ENCODE measurements at regions not wholly inside any gene's neighbourhood (a gene's known extent, or its start where the extent isn't known, plus 50 kb on each side); places are given as distances from the start of the nearest gene placed in this dataset.
"Not testable (repeated sequence)": the region's sequence is repeated elsewhere in the genome, so short reads cannot be mapped to it uniquely, and the experiment has no call there.

DNA sequence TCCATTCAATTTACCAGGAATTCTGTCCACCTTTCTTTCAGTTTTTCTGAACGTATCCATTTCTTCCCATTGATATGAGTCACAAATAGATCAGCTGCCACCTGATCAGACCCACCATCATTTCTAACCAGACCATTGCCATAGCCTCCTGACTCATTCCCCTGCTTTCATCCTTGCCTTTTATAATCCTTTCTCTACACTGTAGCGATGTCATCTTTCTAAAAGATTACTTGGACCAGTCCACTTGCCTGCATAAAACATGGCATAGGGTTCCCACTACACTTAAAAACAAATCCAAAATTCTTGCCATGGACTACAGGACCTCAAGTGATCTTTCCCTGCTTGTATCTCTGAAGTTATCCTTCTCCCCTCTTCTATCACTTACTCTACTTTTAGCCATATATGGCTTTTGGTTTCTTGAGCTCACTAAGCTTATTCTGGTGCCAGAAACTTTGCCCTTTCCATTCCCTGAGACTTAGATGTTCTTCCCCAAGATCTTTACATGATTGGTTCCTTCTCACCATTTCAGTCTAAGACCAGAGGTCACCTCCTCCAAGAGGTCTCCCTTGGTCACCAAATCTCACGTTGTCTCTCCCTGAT is 149.5 kb upstream of the KRR1 start:
- no peak for FAIRE-seq
- no peak for DNase-seq (ENCODE audit: extremely low spot score, insufficient read length, low read depth)

DNA sequence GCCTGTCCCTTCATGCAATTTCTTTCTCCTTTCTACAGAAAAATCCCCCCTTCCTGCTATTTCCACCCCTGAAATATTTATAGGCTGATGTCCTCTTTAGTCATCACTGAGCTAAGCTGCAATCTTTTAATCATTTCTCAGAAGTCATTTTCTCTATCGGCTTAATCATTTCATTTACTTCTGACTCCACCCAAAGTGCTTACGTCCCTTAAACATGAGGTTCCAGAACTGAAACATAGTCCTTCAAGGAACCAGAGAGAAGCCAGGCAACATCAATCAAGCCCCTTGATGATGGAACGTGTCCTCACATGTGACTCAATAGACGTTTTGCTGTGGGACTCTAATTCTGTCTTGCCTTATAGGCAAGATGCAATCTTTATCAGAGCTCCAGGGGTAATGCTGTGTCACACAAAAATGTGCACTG is 148.7 kb upstream of the KRR1 start:
- no peak for DNase-seq (ENCODE audit: extremely low spot score, insufficient read length, low read depth)
- no peak for FAIRE-seq

DNA sequence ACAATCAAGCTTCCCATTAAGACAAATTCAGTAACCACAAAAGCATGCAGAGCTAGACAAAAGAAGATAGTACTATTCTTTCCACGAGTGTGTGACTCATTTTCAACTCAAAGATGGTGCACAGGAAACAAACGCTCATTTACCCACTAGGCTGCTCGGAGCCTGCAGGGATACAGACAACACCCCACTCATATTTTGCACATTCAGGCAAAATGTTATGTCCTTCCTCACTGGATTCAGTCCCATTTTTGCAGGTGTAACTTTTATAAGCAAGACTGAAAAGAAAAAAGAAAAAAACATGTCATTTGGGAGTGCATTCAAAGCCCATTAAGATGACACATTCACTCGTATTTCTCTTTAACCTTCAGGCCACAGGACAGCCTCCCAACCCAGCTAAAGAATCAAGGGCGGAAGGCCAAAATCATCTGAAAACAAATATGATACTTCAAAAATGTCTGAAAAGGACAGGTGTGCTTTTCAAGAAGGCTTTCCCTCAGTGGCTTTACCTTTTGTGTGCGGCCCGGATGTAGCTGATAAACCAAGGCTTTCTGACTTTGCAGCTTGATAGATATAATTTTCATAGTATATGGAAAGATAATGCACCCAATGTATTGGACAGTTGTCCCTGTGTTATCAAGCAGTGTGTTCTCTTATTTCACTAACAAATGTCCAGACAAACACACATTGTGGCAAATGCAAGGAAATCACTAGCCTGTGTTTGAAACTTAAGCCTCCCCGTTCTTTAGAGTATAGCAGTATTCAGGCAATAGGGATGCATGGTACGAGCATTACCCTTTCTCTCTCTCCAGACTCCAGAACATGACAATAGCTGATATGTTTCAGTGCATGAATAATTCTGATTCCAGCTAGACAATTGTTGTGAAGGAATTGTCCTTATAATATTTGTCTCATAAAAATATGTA is 147.8 kb upstream of the KRR1 start:
- DNase-seq (ENCODE audit: extremely low spot score, insufficient read length, low read depth) = no peak
- no peak for FAIRE-seq

DNA sequence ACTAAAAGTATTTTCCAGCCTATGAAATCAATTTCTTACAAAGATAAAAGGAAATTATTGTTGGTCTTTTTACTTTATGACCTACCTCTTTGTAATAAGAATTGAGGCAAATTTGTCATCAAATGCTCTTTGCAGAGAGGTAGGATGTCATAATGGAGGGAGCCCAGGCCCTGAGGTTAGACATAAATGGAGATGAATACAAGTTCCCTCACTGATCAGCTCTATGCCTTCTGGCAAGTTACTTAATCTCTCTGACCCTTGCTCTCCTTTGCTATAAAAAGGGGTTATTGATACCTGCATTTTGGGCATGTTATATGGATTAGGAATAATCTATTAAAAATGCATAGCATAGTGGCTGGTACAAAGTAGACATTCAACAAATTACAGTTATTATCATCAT is 146.9 kb upstream of the KRR1 start:
- FAIRE-seq (no peak), DNase-seq (ENCODE audit: extremely low spot score, insufficient read length, low read depth) (no peak)

DNA sequence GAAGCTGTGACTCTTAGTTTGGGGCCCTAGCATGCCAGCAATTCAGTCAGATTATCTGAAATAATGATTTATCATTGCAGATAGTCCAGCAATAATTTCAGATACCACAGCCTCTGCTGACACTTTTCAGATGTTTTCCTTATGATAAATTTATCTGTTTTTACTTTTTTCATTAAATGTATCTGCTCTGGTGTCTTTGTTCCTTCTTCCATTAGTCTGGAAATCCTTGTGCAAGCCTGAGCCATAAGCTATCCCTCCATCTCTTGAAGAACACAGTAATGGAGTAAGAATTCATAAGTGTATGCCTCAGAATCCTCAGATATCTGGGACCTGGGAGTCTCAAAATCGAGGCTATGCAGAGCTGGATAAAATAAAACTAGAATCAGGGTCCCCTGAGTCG is 146.4 kb upstream of the KRR1 start:
- FAIRE-seq (no peak), DNase-seq (ENCODE audit: extremely low spot score, insufficient read length, low read depth) (no peak)

DNA sequence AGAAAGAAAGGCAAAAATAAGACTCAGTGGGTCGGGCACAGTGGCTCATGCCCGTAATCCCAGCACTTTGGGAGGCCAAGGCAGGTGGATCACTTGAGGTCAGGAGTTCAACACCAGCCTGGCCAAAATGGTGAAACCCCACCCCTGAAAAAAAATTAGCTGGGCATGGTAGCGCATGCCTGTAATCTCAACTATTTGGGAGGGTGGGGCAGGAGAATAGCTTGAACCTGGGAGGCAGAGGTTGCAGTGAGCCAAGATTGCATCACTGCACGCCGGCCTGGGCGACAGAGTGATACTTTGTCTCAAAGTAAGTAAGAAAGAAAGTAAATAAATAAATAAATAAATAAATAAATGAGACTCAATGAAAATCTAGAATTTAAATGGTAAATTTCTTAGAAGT is 145.9 kb upstream of the KRR1 start:
- not testable (repeated sequence) for DNase-seq (ENCODE audit: extremely low spot score, insufficient read length, low read depth); FAIRE-seq

DNA sequence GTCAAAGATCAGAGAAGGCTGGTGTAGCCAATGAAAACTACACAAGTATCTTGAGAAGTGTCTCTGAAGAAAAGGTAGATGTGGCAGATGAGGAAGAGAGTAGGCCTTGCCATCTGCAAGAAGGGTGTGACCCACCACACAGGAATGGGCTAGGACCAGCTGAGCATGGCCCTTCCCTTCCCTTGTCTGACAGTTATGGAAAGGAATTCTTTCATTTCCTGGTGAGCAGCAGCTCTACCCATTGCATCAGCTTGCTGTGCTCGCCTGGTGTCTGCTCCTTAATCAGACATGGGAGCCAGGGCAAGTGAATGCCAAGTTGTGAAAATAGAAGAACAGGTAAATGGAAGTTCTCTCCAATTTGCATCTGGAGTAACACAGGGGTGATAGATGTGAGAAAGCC is 145.2 kb upstream of the KRR1 start:
- no peak for DNase-seq (ENCODE audit: extremely low spot score, insufficient read length, low read depth)

DNA sequence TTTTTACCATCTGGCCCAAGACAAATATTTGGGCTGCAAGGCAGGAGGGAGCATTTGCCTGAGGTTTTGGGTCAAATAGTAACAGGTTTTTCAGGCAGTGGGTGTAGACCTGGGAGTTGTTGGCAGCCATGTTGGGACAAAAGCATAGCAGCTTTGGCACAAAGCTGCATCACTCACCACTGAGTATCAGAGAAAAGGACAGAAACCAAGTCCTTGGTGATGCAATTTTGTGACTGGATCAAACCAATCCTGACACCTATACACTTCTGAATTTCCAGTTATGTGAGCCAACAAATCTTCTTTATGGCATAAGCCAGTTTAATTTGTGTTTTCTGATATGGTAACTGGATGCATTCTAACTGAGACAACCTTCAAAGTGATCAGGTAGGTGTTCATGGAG is 144.8 kb upstream of the KRR1 start:
- FAIRE-seq = no peak
- no peak for DNase-seq (ENCODE audit: extremely low spot score, insufficient read length, low read depth)

More for the DNA sequence above, 145.2 kb upstream of the KRR1 start:
- FAIRE-seq = no peak

DNA sequence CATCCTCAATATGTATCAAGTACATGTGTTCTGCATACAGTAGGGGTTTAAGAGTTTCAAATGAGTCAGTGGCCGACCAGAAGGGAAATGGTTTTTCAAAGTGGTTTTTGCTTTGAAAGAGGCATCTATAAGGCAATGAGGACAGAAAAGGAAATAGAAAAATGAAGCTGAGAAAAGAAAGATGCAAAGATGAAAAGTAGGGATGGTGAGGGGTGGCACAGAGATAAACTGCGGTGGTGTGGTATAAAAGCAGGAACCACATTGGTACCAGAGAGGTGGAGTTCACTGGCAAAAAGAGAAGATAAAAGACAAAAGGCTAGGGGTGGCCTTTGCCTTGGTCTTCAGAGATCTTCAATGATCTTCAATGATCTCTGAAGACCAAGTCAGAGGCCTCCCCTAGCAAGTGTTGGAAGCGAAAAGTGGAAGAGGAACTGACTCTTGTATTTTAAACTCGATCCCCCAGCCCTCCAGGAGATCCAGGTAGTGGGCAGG is 144.0 kb upstream of the KRR1 start:
- FAIRE-seq = no peak

DNA sequence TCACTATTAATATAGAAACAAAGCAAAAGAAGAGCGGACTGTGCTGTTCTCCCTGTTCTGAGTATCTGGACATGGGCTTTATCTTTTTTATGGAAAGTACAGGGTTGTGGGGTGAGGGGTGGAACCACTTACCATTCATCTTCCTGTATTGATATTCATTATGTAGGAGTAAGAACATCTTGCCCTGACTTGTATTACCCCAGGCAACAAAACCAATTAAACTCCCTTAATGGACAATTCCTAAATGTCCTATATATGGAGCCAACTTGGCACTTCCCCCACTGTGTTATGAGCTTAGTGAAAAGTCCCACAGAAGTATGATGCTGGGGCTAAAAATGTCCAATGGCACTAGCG is 139.9 kb upstream of the KRR1 start:
- no peak for DNase-seq (ENCODE audit: extremely low spot score, insufficient read length, low read depth)

More for the DNA sequence above, 144.0 kb upstream of the KRR1 start:
- DNase-seq (ENCODE audit: extremely low spot score, insufficient read length, low read depth) = no peak

DNA sequence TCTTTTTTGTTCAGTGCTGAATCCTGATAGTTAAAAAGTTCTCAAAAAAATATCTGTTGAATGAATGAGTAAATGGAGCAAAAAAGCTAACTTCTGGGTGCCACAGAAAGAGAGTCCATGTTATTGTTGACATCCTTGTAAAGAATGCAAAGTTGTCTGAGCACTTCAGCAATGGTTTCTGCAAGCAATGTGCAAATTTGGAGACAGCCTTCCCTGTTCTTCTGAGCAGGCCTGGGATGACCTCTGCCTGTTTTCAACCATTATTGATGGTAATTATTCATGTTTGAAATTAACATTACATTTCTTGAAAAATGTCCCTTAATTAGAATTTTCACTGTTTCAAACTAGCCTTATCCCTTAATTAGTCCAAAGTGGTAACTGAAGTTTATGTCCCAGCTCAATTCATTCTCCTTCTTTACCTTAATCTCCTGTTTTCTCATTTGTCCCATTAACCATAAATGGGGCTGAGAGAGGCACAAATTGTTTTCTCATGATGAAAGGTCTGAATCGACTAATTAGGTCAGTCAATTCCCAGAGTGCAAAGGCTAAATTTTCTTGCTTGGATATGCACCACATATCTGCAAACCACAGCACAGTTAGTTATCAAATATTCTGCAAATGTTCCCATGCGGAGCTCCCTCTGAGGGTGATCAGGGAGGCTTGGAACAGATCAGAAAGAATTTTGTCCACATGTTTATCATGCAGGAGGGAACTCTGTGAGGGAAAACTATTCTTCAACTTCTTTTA is 139.4 kb upstream of the KRR1 start:
- FAIRE-seq (no peak), DNase-seq (ENCODE audit: extremely low spot score, insufficient read length, low read depth) (no peak)

More for the DNA sequence above, 139.9 kb upstream of the KRR1 start:
- no peak for FAIRE-seq

DNA sequence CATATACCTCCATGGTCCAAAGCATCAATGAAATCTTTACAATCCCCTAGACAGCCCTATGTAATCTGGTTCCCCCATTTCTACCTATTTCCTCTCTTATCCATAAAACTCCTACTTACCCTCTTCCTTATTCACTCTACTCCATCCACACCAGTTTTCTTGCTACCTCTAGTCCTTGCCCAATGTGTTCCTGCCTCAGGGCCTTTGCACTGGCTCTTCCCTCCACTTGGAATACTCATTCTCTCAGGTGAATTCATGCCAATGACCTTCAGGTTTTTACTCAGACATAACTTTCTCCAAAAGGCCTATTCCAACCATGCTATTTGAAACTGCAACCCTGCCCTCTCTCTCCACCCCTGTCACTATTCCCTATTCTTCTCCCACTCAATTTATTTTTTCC is 138.7 kb upstream of the KRR1 start:
- DNase-seq (ENCODE audit: extremely low spot score, insufficient read length, low read depth) (no peak), FAIRE-seq (no peak)

DNA sequence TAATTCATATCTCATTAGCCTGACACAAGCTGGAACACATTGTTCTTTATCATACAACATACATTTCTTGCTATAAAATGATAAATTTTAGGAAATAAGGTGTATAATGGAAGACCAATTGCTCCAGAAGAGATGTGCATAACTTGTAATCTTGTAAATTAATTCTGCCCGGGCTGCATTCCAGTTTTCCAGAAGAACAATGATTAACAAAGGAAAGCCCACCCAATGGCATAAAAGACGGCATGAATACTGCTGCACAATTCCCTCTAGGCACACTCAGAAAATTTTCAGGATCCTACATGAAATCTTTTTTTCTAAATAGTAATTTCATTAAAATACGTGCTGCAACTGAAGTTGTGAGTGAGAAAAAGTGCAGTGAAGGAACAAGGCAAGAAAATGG is 137.4 kb upstream of the KRR1 start:
- FAIRE-seq (no peak), DNase-seq (ENCODE audit: extremely low spot score, insufficient read length, low read depth) (no peak)

DNA sequence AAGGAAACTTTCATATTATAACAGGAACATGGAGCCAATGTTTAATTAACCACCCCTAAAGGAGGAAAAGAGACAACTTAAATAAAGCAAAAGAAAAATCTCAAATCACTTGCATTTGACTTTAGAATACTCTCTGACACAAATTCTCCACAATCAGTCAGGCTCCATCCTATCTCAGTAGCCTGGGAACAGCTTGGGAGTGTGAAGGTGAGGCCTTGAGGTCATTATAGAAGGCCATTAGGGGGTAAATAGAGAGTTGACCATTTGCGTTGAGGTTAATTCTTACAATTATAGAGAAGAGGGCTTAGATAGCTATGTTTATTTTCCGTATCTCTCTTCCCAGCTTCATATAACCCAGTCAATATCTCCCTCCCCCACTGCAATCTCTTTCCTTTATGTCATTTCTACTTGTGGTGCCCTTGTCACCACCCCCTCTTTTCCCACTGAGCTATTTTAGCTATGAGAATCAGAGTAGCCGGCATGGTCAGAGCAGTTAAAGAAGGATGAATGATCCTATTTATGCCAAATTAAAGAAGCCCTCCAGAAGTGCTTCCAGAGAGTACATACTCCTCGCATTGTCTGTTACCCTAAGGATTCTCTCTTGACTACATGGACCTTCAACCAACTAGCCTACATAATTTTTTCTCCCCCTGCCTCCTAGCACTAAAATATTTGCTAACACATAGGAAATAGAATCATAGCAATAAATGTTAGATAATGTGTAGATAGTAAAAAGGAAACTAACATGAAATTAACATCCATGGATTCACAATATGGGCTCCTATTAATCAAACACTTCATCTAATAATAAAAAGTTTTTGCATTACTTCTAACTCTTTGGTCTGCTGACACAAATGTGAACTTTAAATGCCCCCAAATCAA is 135.2 kb upstream of the KRR1 start:
- DNase-seq (ENCODE audit: extremely low spot score, insufficient read length, low read depth) (no peak), FAIRE-seq (no peak)

DNA sequence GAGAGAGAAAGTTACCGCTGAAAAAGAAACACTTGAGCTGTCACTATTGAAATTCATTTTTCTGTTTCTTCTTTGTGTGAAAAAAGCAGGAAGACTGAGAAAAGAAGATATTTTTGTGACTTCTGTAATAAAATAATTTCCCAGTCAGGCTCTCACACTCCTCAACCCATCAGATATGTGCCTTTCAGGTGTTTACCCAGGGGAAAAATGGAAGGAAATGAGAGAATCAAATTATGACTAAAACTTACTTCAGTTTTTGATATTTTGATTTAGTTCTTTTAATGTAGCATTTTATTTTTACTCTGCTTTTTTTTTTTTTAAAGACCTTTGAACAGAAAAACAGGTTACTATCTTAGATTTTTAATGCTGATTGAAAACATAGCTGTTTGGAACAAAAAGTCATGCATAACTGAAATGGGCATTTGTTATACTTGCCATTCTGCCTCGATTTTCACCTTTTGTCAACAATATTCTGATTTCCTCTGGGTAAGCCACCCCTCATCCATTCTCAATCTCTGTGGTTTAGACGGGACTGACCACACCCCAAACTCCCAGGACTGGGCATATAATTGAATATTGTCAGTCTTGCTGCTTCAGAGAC is 133.2 kb upstream of the KRR1 start:
- DNase-seq (ENCODE audit: extremely low spot score, insufficient read length, low read depth) (no peak), FAIRE-seq (peak; percentile 24)

DNA sequence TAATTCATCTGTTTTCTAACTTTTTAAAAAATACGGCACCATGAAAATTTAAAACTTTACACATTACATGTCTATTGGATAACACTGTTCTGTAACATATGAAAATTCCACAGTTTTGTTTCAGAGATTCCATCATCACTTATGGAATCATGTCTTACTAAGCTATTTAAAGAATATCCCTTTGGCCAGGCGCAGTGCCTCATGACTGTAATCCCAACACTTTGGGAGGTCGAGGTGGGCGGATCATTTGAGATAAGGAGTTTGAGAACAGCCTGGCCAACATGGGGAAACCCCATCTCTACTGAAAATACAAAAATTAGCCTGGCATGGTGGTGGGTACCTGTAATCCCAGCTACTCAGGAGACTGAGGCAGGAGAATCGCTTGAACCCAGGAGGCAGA is 131.7 kb upstream of the KRR1 start:
- not testable (repeated sequence) for FAIRE-seq; DNase-seq (ENCODE audit: extremely low spot score, insufficient read length, low read depth)

DNA sequence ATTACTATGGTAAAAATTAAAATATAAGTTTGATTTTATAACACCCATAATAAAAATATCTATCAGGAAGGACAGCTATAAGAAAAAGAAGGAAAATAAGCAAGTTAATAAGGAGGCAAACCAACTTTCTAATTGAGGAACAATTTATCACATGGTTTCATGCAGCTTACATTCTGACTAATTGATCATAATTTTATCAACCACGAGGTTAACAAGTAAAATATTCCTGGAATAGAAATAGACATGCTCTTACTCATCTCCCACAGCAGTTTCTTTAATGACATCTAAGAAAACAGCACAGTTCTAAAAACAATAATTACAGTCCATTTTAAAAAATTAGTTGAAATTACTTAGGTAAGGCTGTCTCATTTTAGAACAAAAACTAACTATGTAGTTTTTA is 130.8 kb upstream of the KRR1 start:
- FAIRE-seq = no peak

DNA sequence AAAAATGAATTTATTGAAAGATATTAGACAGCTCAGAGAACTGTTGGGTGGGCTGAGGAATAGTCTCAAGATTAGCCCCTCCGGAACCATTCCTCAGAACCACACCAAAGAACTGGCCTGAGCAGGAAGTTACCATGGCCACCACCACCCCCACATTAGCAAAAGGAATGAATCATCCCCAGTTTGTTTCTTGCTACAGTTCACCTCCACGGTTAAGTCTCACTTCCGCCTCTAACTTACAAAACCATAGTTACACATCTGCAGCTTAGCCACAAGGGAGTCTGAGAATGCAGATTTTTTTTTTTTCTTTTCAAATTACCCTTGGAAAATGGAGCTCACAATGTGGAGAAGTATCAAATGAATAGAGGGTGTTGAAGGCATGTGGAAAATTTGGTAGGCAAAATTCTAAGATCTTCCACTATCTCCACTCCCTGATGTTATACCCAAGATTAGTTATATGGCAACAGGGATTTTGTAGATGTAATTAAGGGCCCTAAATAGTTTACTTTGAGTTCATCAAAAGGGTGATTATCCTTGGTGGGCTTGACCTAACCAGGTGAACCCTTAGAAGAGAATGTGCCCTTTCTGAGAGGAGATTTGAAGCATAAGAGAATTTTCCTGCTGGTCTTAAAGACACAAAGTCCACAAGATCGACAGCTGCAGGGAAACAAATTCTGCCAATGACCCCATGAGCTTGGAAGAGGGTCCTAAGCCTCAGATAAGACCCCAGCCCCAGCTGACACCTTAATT is 129.8 kb upstream of the KRR1 start:
- FAIRE-seq (peak; percentile 91), DNase-seq (ENCODE audit: extremely low spot score, insufficient read length, low read depth) (peak; percentile 32)

More for the DNA sequence above, 130.8 kb upstream of the KRR1 start:
- no peak for DNase-seq (ENCODE audit: extremely low spot score, insufficient read length, low read depth)

DNA sequence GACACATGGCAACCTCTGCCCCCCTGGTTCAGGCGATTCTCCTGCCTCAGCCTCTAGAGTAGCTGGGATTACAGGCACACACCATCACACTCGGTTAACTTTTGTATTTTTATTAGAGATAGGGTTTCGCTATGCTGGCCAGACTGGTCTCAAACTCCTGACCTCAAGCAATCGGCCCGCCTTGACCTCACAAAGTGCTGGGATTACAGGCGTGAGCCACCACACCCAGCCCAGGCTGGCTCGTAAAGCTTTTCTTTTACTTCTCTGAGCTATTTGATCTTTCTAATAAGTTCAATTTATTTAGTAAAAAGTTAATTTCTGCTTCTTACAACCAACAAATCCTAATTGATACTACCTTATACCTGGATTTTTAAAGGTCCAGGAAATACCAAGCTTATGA is 127.4 kb upstream of the KRR1 start:
- no peak for DNase-seq (ENCODE audit: extremely low spot score, insufficient read length, low read depth)
- FAIRE-seq = no peak

Data from GM18507 (cell line).